OCI-LY7 (cell line): ENCODE measurements at regions not wholly inside any gene's neighbourhood (a gene's known extent, or its start where the extent isn't known, plus 50 kb on each side); places are given as distances from the start of the nearest gene placed in this dataset.

ENCODE experiments used
- BruUV-seq: library from RNA; stranded (reverse); fragments of 400-500 nt; replicated peaks from 2 replicates; lab custom pipeline; 2021; lab: Mats Ljungman, UMichigan
- CTCF ChIA-PET: fragments of 300-600 bp; sonication (Branson Sonifier 250); formaldehyde crosslinking; loops from one replicate; lab custom pipeline; 2022; ENCODE audit warnings: antibody characterized with exemption; ENCODE audit not compliant: unreplicated experiment; lab: Charles Lee
- POLR2A ChIA-PET: fragments of 300-600 bp; sonication (Branson Sonifier 250); formaldehyde crosslinking; loops from one replicate; lab custom pipeline; 2022; ENCODE audit warnings: antibody characterized with exemption; lab: Charles Lee
- DNase-seq: peaks from one replicate; pipeline ENCODE4 v3.0.0-alpha.2; 2015; ENCODE audit warnings: low spot score
- H2AFZ ChIP-seq: fragments of 200-600 bp; sonication (generic), shearing (Covaris generic); 2 replicates; pipeline ENCODE4 v1.6.1; 2014; ENCODE audit warnings: mild to moderate bottlenecking, antibody characterized with exemption, low read length, moderate library complexity
- H3K27ac ChIP-seq: fragments of 200-600 bp; sonication (generic); 2 replicates; pipeline ENCODE4 v1.5.1; 2014; ENCODE audit warnings: mixed run types, low read depth, mild to moderate bottlenecking, moderate library complexity, low read length, inconsistent platforms; ENCODE audit not compliant: poor library complexity, severe bottlenecking
- H3K36me3 ChIP-seq: fragments of 200-600 bp; sonication (generic); 2 replicates; pipeline ENCODE4 v1.6.1; 2014; ENCODE audit warnings: mild to moderate bottlenecking, antibody characterized with exemption, low read length, moderate library complexity, mixed read lengths; ENCODE audit not compliant: insufficient read depth
- H3K4me1 ChIP-seq: fragments of 200-600 bp; sonication (generic); 2 replicates; pipeline ENCODE4 v1.5.1; 2014; ENCODE audit warnings: mild to moderate bottlenecking, low read length; ENCODE audit not compliant: insufficient read depth, poor library complexity, severe bottlenecking
- H3K4me2 ChIP-seq: fragments of 200-600 bp; sonication (generic); 2 replicates; pipeline ENCODE4 v1.6.1; 2014; ENCODE audit warnings: mild to moderate bottlenecking, low read length
- H3K4me3 ChIP-seq: fragments of 200-600 bp; sonication (generic); 2 replicates; pipeline ENCODE4 v1.5.1; 2014; ENCODE audit warnings: mild to moderate bottlenecking, low read depth, low read length; ENCODE audit not compliant: poor library complexity, severe bottlenecking
- H3K79me2 ChIP-seq: fragments of 200-600 bp; sonication (generic); 2 replicates; pipeline ENCODE4 v1.6.1; 2016; ENCODE audit warnings: low read depth, mild to moderate bottlenecking, low read length, moderate library complexity, mixed read lengths; ENCODE audit not compliant: insufficient read depth
- H3K9me2 ChIP-seq: fragments of 200-600 bp; sonication (generic); 2 replicates; pipeline ENCODE4 v1.6.1; 2016; ENCODE audit warnings: mild to moderate bottlenecking, low read length, mixed read lengths; ENCODE audit not compliant: insufficient read depth
- H3K9me3 ChIP-seq: fragments of 200-600 bp; sonication (generic); 2 replicates; pipeline ENCODE4 v1.6.1; 2014; ENCODE audit warnings: mild to moderate bottlenecking, mixed run types, low read length, mixed read lengths
- H4K20me1 ChIP-seq: fragments of 200-600 bp; sonication (generic); 2 replicates; pipeline ENCODE4 v1.6.1; 2014; ENCODE audit warnings: mild to moderate bottlenecking, antibody characterized with exemption, low read length, moderate library complexity, mixed read lengths; ENCODE audit not compliant: insufficient read depth
- CTCF ChIP-seq: fragments of 200-600 bp; sonication (generic); conservative IDR thresholded peaks from 2 replicates; pipeline ENCODE4 v1.5.1; 2014; ENCODE audit warnings: mild to moderate bottlenecking, antibody characterized with exemption, low read length, moderate library complexity, mixed read lengths
- EZH2phosphoT487 ChIP-seq: fragments of 200-600 bp; sonication (generic); IDR thresholded peaks from 2 replicates; pipeline ENCODE4 v1.6.1; 2018; ENCODE audit warnings: low read depth, borderline replicate concordance, mild to moderate bottlenecking, mixed run types, antibody characterized with exemption, low read length, moderate library complexity, mixed read lengths
- intact Hi-C: fragments of 100-400 bp; cut with micrococcal nuclease; formaldehyde crosslinking; loops from one replicate; pipeline ENCODE4 v1.10.0; 2022; ENCODE audit not compliant: unreplicated experiment

GRCh38 chr9:79279356-79279755 lies 292.4 kb upstream of the TLE4 start:
- TF ChIP-seq CTCF: no peak
- TF ChIP-seq EZH2phosphoT487: no peak
- no peaks in the 10 kb centered on the region for H3K36me3 ChIP-seq
- no peak overlapping the region for H3K4me3 ChIP-seq
- no peak overlapping the region for H3K4me2 ChIP-seq
- intact Hi-C loops: no loop called here
- no peaks in the 10 kb centered on the region for H3K79me2 ChIP-seq
- H3K9me2 ChIP-seq: no peaks in the 10 kb centered on the region
- no peaks in the 10 kb centered on the region for H3K9me3 ChIP-seq
- H4K20me1 ChIP-seq: no peaks in the 10 kb centered on the region
- ChIA-PET POLR2A (no interaction called here), CTCF (no interaction called here)
- no TSS peak for BruUV-seq
- no peak overlapping the region for H2AFZ ChIP-seq
- H3K4me1 ChIP-seq: no peaks in the 10 kb centered on the region
- H3K27ac ChIP-seq: no peak overlapping the region
- no peak for DNase-seq

GRCh38 chr9:79280691-79281090 lies 291.1 kb upstream of the TLE4 start:
- POLR2A ChIA-PET: no interaction called here
- no peak overlapping the region for H2AFZ ChIP-seq
- DNase-seq: no peak
- no TSS peak for BruUV-seq
- no peak overlapping the region for H3K4me3 ChIP-seq
- TF ChIP-seq EZH2phosphoT487 (no peak), CTCF (no peak)
- H3K79me2 ChIP-seq: no peaks in the 10 kb centered on the region
- CTCF ChIA-PET: no interaction called here
- H3K9me3 ChIP-seq: no peaks in the 10 kb centered on the region
- H3K4me1 ChIP-seq: no peaks in the 10 kb centered on the region
- H3K9me2 ChIP-seq: no peaks in the 10 kb centered on the region
- no peaks in the 10 kb centered on the region for H4K20me1 ChIP-seq
- intact Hi-C loops: no loop called here
- no peak overlapping the region for H3K4me2 ChIP-seq
- H3K36me3 ChIP-seq: no peaks in the 10 kb centered on the region
- H3K27ac ChIP-seq: no peak overlapping the region

GRCh38 chr9:79284081-79284480 lies 287.7 kb upstream of the TLE4 start:
- BruUV-seq: no TSS peak
- Histone ChIP-seq H3K9me2 (no peaks in the 10 kb centered on the region), H2AFZ (no peak overlapping the region), H3K4me3 (no peak overlapping the region), H3K4me1 (no peaks in the 10 kb centered on the region), H3K79me2 (no peaks in the 10 kb centered on the region), H4K20me1 (no peaks in the 10 kb centered on the region), H3K27ac (no peak overlapping the region), H3K36me3 (no peaks in the 10 kb centered on the region), H3K4me2 (no peak overlapping the region), H3K9me3 (no peaks in the 10 kb centered on the region)
- CTCF ChIA-PET: no interaction called here
- intact Hi-C loops: no loop called here
- no peak for DNase-seq
- TF ChIP-seq CTCF: no peak
- TF ChIP-seq EZH2phosphoT487: no peak
- POLR2A ChIA-PET: no interaction called here
